WTC11 (cell line): ENCODE measurements at regions not wholly inside any gene's neighbourhood (a gene's known extent, or its start where the extent isn't known, plus 50 kb on each side); places are given as distances from the start of the nearest gene placed in this dataset.

Experiments
- ATAC-seq: fragments of 200-7000 bp; cut with Tn5 transposase; 2 replicates; pipeline ENCODE4 v1.10.0; 2021; ENCODE audit warnings: mild to moderate bottlenecking, moderate library complexity
- CTCF ChIA-PET: fragments of 300-600 bp; sonication (Branson Sonifier 250); formaldehyde crosslinking; loops from one replicate; lab custom pipeline; 2021; ENCODE audit warnings: antibody characterized with exemption; lab: Charles Lee
- POLR2A ChIA-PET: fragments of 350-600 bp; sonication (Branson Sonifier 250); formaldehyde crosslinking; loops from one replicate; lab custom pipeline; 2021; ENCODE audit warnings: antibody characterized with exemption; lab: Charles Lee
- DNase-seq: peaks from one replicate; pipeline ENCODE4 v3.0.0; 2021; ENCODE audit warnings: low spot score
- H3K27ac Mint-ChIP-seq: 2 replicates; pipeline ENCODE4 v1.8.0; 2021; ENCODE audit warnings: mixed read lengths
- H3K27me3 Mint-ChIP-seq: 2 replicates; pipeline ENCODE4 v1.8.0; 2021; ENCODE audit warnings: low read depth, mild to moderate bottlenecking, moderate library complexity, mixed read lengths
- H3K36me3 Mint-ChIP-seq: 2 replicates; pipeline ENCODE4 v1.8.0; 2021; ENCODE audit warnings: mixed read lengths
- H3K4me1 Mint-ChIP-seq: 2 replicates; pipeline ENCODE4 v1.8.0; 2022; ENCODE audit warnings: mixed read lengths
- H3K4me3 Mint-ChIP-seq: 2 replicates; pipeline ENCODE4 v1.8.0; 2021; ENCODE audit warnings: mild to moderate bottlenecking, moderate library complexity, mixed read lengths
- H3K9me3 Mint-ChIP-seq: 2 replicates; pipeline ENCODE4 v1.8.0; 2021; ENCODE audit warnings: mixed read lengths
- AFF4 ChIP-seq: sonication (generic); formaldehyde crosslinking; IDR thresholded peaks from 2 replicates; pipeline ENCODE4 v1.8.1; 2023; ENCODE audit warnings: mild to moderate bottlenecking, missing genetic modification reagents, borderline replicate concordance
- CBFB ChIP-seq: sonication (generic); formaldehyde crosslinking; IDR thresholded peaks from 2 replicates; pipeline ENCODE4 v1.8.1; 2022; ENCODE audit warnings: mild to moderate bottlenecking, low read depth, missing genetic modification reagents
- CTCF ChIP-seq: fragments of 200-600 bp; IDR thresholded peaks from 2 replicates; pipeline ENCODE4 v1.8.0; 2022; ENCODE audit warnings: antibody characterized with exemption
- ERG ChIP-seq: fragments of 250-450 bp; sonication (Bioruptor Pico); IDR thresholded peaks from 2 replicates; pipeline ENCODE4 v1.8.0; 2021; ENCODE audit warnings: mild to moderate bottlenecking
- FOXJ3 ChIP-seq: sonication (generic); formaldehyde crosslinking; IDR thresholded peaks from 2 replicates; pipeline ENCODE4 v1.9.0; 2021; ENCODE audit warnings: missing genetic modification reagents, mild to moderate bottlenecking, borderline replicate concordance
- FOXK1 ChIP-seq: sonication (generic); formaldehyde crosslinking; IDR thresholded peaks from 2 replicates; pipeline ENCODE4 v1.8.0; 2022; ENCODE audit warnings: mild to moderate bottlenecking, moderate library complexity, missing genetic modification reagents
- GRHL2 ChIP-seq: fragments of 250-450 bp; sonication (Bioruptor Pico); IDR thresholded peaks from 2 replicates; pipeline ENCODE4 v1.8.0; 2022; ENCODE audit warnings: mild to moderate bottlenecking, moderate library complexity; ENCODE audit not compliant: insufficient replicate concordance, severe bottlenecking
- KAT7 ChIP-seq: sonication (generic); formaldehyde crosslinking; IDR thresholded peaks from 2 replicates; pipeline ENCODE4 v1.8.1; 2023; ENCODE audit warnings: missing genetic modification reagents, mild to moderate bottlenecking, borderline replicate concordance
- MLX ChIP-seq: sonication (generic); formaldehyde crosslinking; IDR thresholded peaks from 2 replicates; pipeline ENCODE4 v1.8.1; 2023; ENCODE audit warnings: mild to moderate bottlenecking, missing genetic modification reagents, moderate library complexity
- MYBL2 ChIP-seq: sonication (generic); formaldehyde crosslinking; IDR thresholded peaks from 2 replicates; pipeline ENCODE4 v1.8.1; 2023; ENCODE audit warnings: mild to moderate bottlenecking, moderate library complexity, missing genetic modification reagents
- NFYB ChIP-seq: sonication (generic); formaldehyde crosslinking; conservative IDR thresholded peaks from 2 replicates; pipeline ENCODE4 v1.8.0; 2022; ENCODE audit warnings: low read depth, missing genetic modification reagents
- SMAD4 ChIP-seq: sonication (generic); formaldehyde crosslinking; IDR thresholded peaks from 2 replicates; pipeline ENCODE4 v1.8.0; 2022; ENCODE audit warnings: mild to moderate bottlenecking, missing genetic modification reagents
- TEAD4 ChIP-seq: sonication (generic); formaldehyde crosslinking; IDR thresholded peaks from 2 replicates; pipeline ENCODE4 v1.8.0; 2022; ENCODE audit warnings: mild to moderate bottlenecking, missing genetic modification reagents
- USF1 ChIP-seq: sonication (generic); formaldehyde crosslinking; IDR thresholded peaks from 2 replicates; pipeline ENCODE4 v1.8.0; 2022; ENCODE audit warnings: mild to moderate bottlenecking, missing genetic modification reagents
- ZBTB21 ChIP-seq: sonication (generic); formaldehyde crosslinking; IDR thresholded peaks from 2 replicates; pipeline ENCODE4 v1.8.1; 2023; ENCODE audit warnings: mild to moderate bottlenecking, missing genetic modification reagents, borderline replicate concordance
- ZBTB43 ChIP-seq: sonication (generic); formaldehyde crosslinking; IDR thresholded peaks from 2 replicates; pipeline ENCODE4 v1.8.1; 2023; ENCODE audit warnings: mild to moderate bottlenecking, missing genetic modification reagents
- ZNF138 ChIP-seq: sonication (generic); formaldehyde crosslinking; conservative IDR thresholded peaks from 2 replicates; pipeline ENCODE4 v1.8.1; 2022; ENCODE audit warnings: mild to moderate bottlenecking, moderate library complexity, missing genetic modification reagents
- ZNF263 ChIP-seq: sonication (generic); formaldehyde crosslinking; IDR thresholded peaks from 2 replicates; pipeline ENCODE4 v1.8.1; 2022; ENCODE audit warnings: low read depth, mild to moderate bottlenecking, moderate library complexity, missing genetic modification reagents
- ZNF532 ChIP-seq: fragments of 250-450 bp; sonication (Bioruptor Pico); IDR thresholded peaks from 2 replicates; pipeline ENCODE4 v1.9.0; 2021; ENCODE audit warnings: mild to moderate bottlenecking, borderline replicate concordance
- ZSCAN18 ChIP-seq: fragments of 250-450 bp; sonication (Bioruptor Pico); IDR thresholded peaks from 2 replicates; pipeline ENCODE4 v2.1.2; 2022; ENCODE audit warnings: mild to moderate bottlenecking, moderate library complexity

- Mint-ChIP-seq H3K4me3 (no peak overlapping the region), H3K27ac (no peak overlapping the region), H3K27me3 (no peaks in the 10 kb centered on the region), H3K36me3 (no peaks in the 10 kb centered on the region), H3K4me1 (no peaks in the 10 kb centered on the region), H3K9me3 (no peaks in the 10 kb centered on the region)
- ChIA-PET CTCF (no interaction called here), POLR2A (no interaction called here)
- TF ChIP-seq AFF4: no peak
- no peak for TF ChIP-seq GRHL2 (CRISPR knock-in tag)
- TF ChIP-seq CTCF: no peak
- ATAC-seq: no peak
- DNase-seq: no peak
These were observed 478.5 kb upstream of the DDX18 start for GRCh38 chr2:117335967-117336366.

GRCh38 chr2:117336496-117336895 is 478.0 kb upstream of the DDX18 start:
- no peaks in the 10 kb centered on the region for H3K27me3 Mint-ChIP-seq
- no peak for TF ChIP-seq ERG (CRISPR knock-in tag)
- TF ChIP-seq KAT7: no peak
- no peak for TF ChIP-seq NFYB (CRISPR knock-in tag)
- TF ChIP-seq MLX (CRISPR knock-in tag): no peak
- no peak for TF ChIP-seq USF1 (CRISPR knock-in tag)
- no peak for TF ChIP-seq ZNF138 (CRISPR knock-in tag)
- TF ChIP-seq ZNF532 (CRISPR knock-in tag): no peak
- TF ChIP-seq TEAD4: no peak
- TF ChIP-seq MYBL2 (CRISPR knock-in tag): no peak
- TF ChIP-seq CBFB (CRISPR knock-in tag): no peak
- no peak for TF ChIP-seq ZBTB43
- TF ChIP-seq ZSCAN18 (CRISPR knock-in tag): no peak
- no peak for TF ChIP-seq SMAD4 (CRISPR knock-in tag)
- no peak for TF ChIP-seq ZBTB21 (CRISPR knock-in tag)
- TF ChIP-seq ZNF263: no peak
- TF ChIP-seq FOXK1 (CRISPR knock-in tag): no peak
- no peak for TF ChIP-seq FOXJ3

More at GRCh38 chr2:117336496-117336895, 478.0 kb upstream of the DDX18 start:
- no peaks in the 10 kb centered on the region for H3K9me3 Mint-ChIP-seq
- H3K4me3 Mint-ChIP-seq: no peak overlapping the region
- ChIA-PET POLR2A (no interaction called here), CTCF (no interaction called here)
- no peak overlapping the region for H3K27ac Mint-ChIP-seq
- no peak for DNase-seq
- no peak for ATAC-seq
- H3K4me1 Mint-ChIP-seq: no peaks in the 10 kb centered on the region
- no peaks in the 10 kb centered on the region for H3K36me3 Mint-ChIP-seq
